HepG2 (cell line): ENCODE measurements at regions not wholly inside any gene's neighbourhood (a gene's known extent, or its start where the extent isn't known, plus 50 kb on each side); places are given as distances from the start of the nearest gene placed in this dataset.

Experiments used
- ATAC-seq: fragments of 200-7000 bp; cut with Tn5 transposase; 3 replicates; pipeline ENCODE4 v1.9.1; 2020; ENCODE audit warnings: mild to moderate bottlenecking, moderate library complexity
- BruUV-seq: library from RNA; stranded (reverse); fragments of 400-500 nt; replicated peaks from 2 replicates; lab custom pipeline; 2021; lab: Mats Ljungman, UMichigan
- CTCF ChIA-PET: fragments of 300-600 bp; formaldehyde crosslinking; extraction: SDS; loops from one replicate; lab custom pipeline; 2021; ENCODE audit warnings: low total read pairs, inconsistent platforms, low intra/inter-chr PET ratio; lab: Yijun Ruan, JAX
- POLR2A ChIA-PET: fragments of 350-600 bp; sonication (Branson Sonifier 250); formaldehyde crosslinking; loops from one replicate; lab custom pipeline; 2020; ENCODE audit warnings: antibody characterized with exemption, inconsistent platforms; lab: Yijun Ruan, JAX
- DNase-seq: peaks from one replicate; pipeline ENCODE4 v3.0.0-alpha.2; 2015; ENCODE audit warnings: low spot score
- FAIRE-seq: peaks from 3 replicates; lab custom pipeline; 2011; peaks lifted over from hg19 to GRCh38; lab: Jason Lieb, UNC
- H2AFZ ChIP-seq: one replicate; pipeline ENCODE4 v1.6.1; 2011; ENCODE audit warnings: low read length, inconsistent platforms
- H3K27ac ChIP-seq: fragments of 300-600 bp; 3 replicates; pipeline ENCODE4 v1.8.0; 2011; ENCODE audit warnings: mixed run types, mild to moderate bottlenecking, mixed read lengths, low read length, inconsistent platforms; ENCODE audit not compliant: insufficient read depth; ENCODE audit errors: extremely low read length
- H3K27me3 ChIP-seq, 2 experiments: fragments of 200-600 bp in 1 of 2; 2 replicates in 1 of 2; 3 replicates in 1 of 2; pipeline versions ENCODE4 v1.6.0 to v1.8.0; 2011; ENCODE audit warnings: low read length in 2 of 2, mild to moderate bottlenecking in 2 of 2, moderate library complexity in 2 of 2, inconsistent platforms in 1 of 2; ENCODE audit not compliant: insufficient read depth in 2 of 2, control insufficient read depth in 1 of 2
- H3K36me3 ChIP-seq, 2 experiments: fragments of 200-600 bp in 1 of 2; replicated peaks in 1 of 2; 2 replicates in 1 of 2; 3 replicates in 1 of 2; pipeline versions ENCODE4 v1.5.1 to v1.8.0; 2011; ENCODE audit warnings: low read length in 2 of 2, inconsistent platforms in 1 of 2; ENCODE audit not compliant: insufficient read depth in 2 of 2, control insufficient read depth in 1 of 2
- H3K4me1 ChIP-seq: 2 replicates; pipeline ENCODE4 v1.5.1; 2012; ENCODE audit warnings: low read length, inconsistent platforms; ENCODE audit not compliant: insufficient read depth
- H3K4me2 ChIP-seq: 2 replicates; pipeline ENCODE4 v1.6.0; 2011; ENCODE audit warnings: low read depth, low read length, inconsistent platforms
- H3K4me3 ChIP-seq, 3 experiments: fragments of 200-600 bp in 1 of 3; sonication (generic), shearing (Covaris generic) in 1 of 3; replicated peaks in 1 of 3; 2 replicates each; pipeline ENCODE4 v1.5.1; 2011 to 2016; ENCODE audit warnings: low read length in 3 of 3, inconsistent platforms in 2 of 3, low read depth in 2 of 3, mild to moderate bottlenecking in 2 of 3, control low read depth in 1 of 3, mixed read lengths in 1 of 3; ENCODE audit not compliant: insufficient read depth in 1 of 3
- H3K79me2 ChIP-seq: one replicate; pipeline ENCODE4 v1.6.1; 2011; ENCODE audit warnings: low read length, inconsistent platforms; ENCODE audit not compliant: insufficient read depth
- H3K9ac ChIP-seq: 2 replicates; pipeline ENCODE4 v1.6.0; 2011; ENCODE audit warnings: mild to moderate bottlenecking, low read depth, low read length, inconsistent platforms; ENCODE audit not compliant: insufficient read depth
- H3K9me3 ChIP-seq: 2 replicates; pipeline ENCODE4 v1.5.1; 2012; ENCODE audit warnings: mild to moderate bottlenecking, low read length
- H4K20me1 ChIP-seq: 2 replicates; pipeline ENCODE4 v1.6.0; 2011; ENCODE audit warnings: inconsistent platforms, mild to moderate bottlenecking, low read length, moderate library complexity; ENCODE audit not compliant: insufficient read depth
- CBX1 ChIP-seq: IDR thresholded peaks from one replicate; pipeline ENCODE4 v1.6.1; 2016; ENCODE audit warnings: antibody characterized with exemption, low read depth
- FOSL1 ChIP-seq: sonication (generic); formaldehyde crosslinking; IDR thresholded peaks from 2 replicates; pipeline ENCODE4 v1.9.0; 2021; ENCODE audit warnings: missing genetic modification reagents, borderline replicate concordance
- GATAD2A ChIP-seq: IDR thresholded peaks from 2 replicates; pipeline ENCODE4 v1.6.1; 2016
- GZF1 ChIP-seq: sonication (generic); formaldehyde crosslinking; IDR thresholded peaks from 2 replicates; pipeline ENCODE4 v1.5.1; 2020; ENCODE audit warnings: mild to moderate bottlenecking, missing genetic modification reagents
- KDM4B ChIP-seq: sonication (generic); formaldehyde crosslinking; IDR thresholded peaks from 2 replicates; pipeline ENCODE4 v1.4.0; 2020; ENCODE audit warnings: missing genetic modification reagents
- NCOA2 ChIP-seq: sonication (generic); formaldehyde crosslinking; IDR thresholded peaks from 2 replicates; pipeline ENCODE4 v1.8.0; 2022; ENCODE audit warnings: inconsistent platforms
- POLR2A ChIP-seq, 2 experiments: IDR thresholded peaks; 2 replicates each; pipeline ENCODE4 v1.6.1; 2011; ENCODE audit warnings: low read depth in 2 of 2, low read length in 2 of 2, mild to moderate bottlenecking in 1 of 2, moderate library complexity in 1 of 2; ENCODE audit not compliant: insufficient read depth in 1 of 2
- SP5 ChIP-seq: IDR thresholded peaks from 2 replicates; pipeline ENCODE4 v1.6.1; 2016; ENCODE audit warnings: low read depth, borderline replicate concordance
- SRY ChIP-seq: sonication (generic); formaldehyde crosslinking; IDR thresholded peaks from 2 replicates; pipeline ENCODE4 v1.8.0; 2022; ENCODE audit warnings: mild to moderate bottlenecking, missing genetic modification reagents
- TBX2 ChIP-seq: sonication (generic); formaldehyde crosslinking; IDR thresholded peaks from 2 replicates; pipeline ENCODE4 v1.5.0; 2020; ENCODE audit warnings: missing genetic modification reagents, mild to moderate bottlenecking, borderline replicate concordance
- THRA ChIP-seq: sonication (generic); formaldehyde crosslinking; IDR thresholded peaks from 2 replicates; pipeline ENCODE4 v1.4.0; 2020; ENCODE audit warnings: missing genetic modification reagents, borderline replicate concordance
- ZNF468 ChIP-seq: sonication (generic); formaldehyde crosslinking; IDR thresholded peaks from 2 replicates; pipeline ENCODE4 v1.8.0; 2022; ENCODE audit warnings: mild to moderate bottlenecking, moderate library complexity, missing genetic modification reagents
- ZNF512B ChIP-seq: sonication (generic); formaldehyde crosslinking; IDR thresholded peaks from 2 replicates; pipeline ENCODE4 v1.5.1; 2020; ENCODE audit warnings: missing genetic modification reagents, mild to moderate bottlenecking, borderline replicate concordance
- ZNF737 ChIP-seq: sonication (generic); formaldehyde crosslinking; IDR thresholded peaks from 2 replicates; pipeline ENCODE4 v1.5.0; 2020; ENCODE audit warnings: missing genetic modification reagents, mild to moderate bottlenecking, borderline replicate concordance
- ZNF747 ChIP-seq: sonication (generic); formaldehyde crosslinking; IDR thresholded peaks from 2 replicates; pipeline ENCODE4 v1.8.1; 2023; ENCODE audit warnings: missing genetic modification reagents, mild to moderate bottlenecking, borderline replicate concordance
- WGBS: methylation state at CpG from one replicate; pipeline ENCODE4 v1.1.6; 2017; ENCODE audit warnings: low lambda C conversion rate; 5-methylcytosine and 5-hydroxymethylcytosine counted together
- in situ Hi-C: cut with HindIII; loops from 2 replicates; pipeline ENCODE4 v1.10.0; 2017; ENCODE audit warnings: low pct_unique_long_range_greater_than_20kb; ENCODE audit not compliant: extremely low pct_ligation_motif_present
- intact Hi-C: fragments of 100-400 bp; cut with micrococcal nuclease; formaldehyde crosslinking; loops from one replicate; pipeline ENCODE4 v1.10.0; 2022; ENCODE audit not compliant: unreplicated experiment

- TF ChIP-seq THRA (CRISPR knock-in tag) (no peak), ZNF737 (CRISPR knock-in tag) (no peak)
Measured at GRCh38 chr13:22121146-22121739, 450.4 kb downstream of the FGF9 start (continued).

GRCh38 chr13:22126433-22127021, 455.7 kb downstream of the FGF9 start:
- H3K79me2 ChIP-seq, result no peaks in the 10 kb centered on the region
- H2AFZ ChIP-seq, result no peak overlapping the region
- CTCF ChIA-PET, result no interaction called here
- no peaks in the 10 kb centered on the region for H4K20me1 ChIP-seq
- no peaks in the 10 kb centered on the region for H3K9me3 ChIP-seq
- no peak overlapping the region for H3K9ac ChIP-seq
- no peak for DNase-seq
- BruUV-seq, result no TSS peak
- FAIRE-seq, result no peak
- 0% methylated on average over 2 of the region's 2 CpGs for WGBS
- H3K4me2 ChIP-seq, result no peak overlapping the region
- intact Hi-C loops (no loop called here), in situ Hi-C loops (no loop called here)
- no peaks in the 10 kb centered on the region for H3K36me3 ChIP-seq
- no peaks in the 10 kb centered on the region for H3K27me3 ChIP-seq
- TF ChIP-seq GZF1 (CRISPR knock-in tag) (no peak), TBX2 (CRISPR knock-in tag) (no peak), POLR2A (IDR thresholded peaks at IDR 0.05; ENCODE audit: insufficient read depth in 1 of 2, low read depth in 2 of 2, low read length in 2 of 2) (no peak), ZNF747 (CRISPR knock-in tag) (no peak), NCOA2 (CRISPR knock-in tag) (no peak), KDM4B (CRISPR knock-in tag) (no peak), SRY (CRISPR knock-in tag) (no peak), ZNF512B (CRISPR knock-in tag) (no peak), ZNF468 (CRISPR knock-in tag) (no peak), SP5 (CRISPR knock-in tag) (no peak), FOSL1 (CRISPR knock-in tag) (no peak), GATAD2A (no peak), CBX1 (no peak)
- H3K4me1 ChIP-seq, result no peaks in the 10 kb centered on the region
- POLR2A ChIA-PET, result no interaction called here
- H3K4me3 ChIP-seq, result no peak overlapping the region
- ATAC-seq, result no peak
- no peak overlapping the region for H3K27ac ChIP-seq
